Heart left ventricle (tissue), 13 donors: ENCODE measurements at regions not wholly inside any gene's neighbourhood (a gene's known extent, or its start where the extent isn't known, plus 50 kb on each side); places are given as distances from the start of the nearest gene placed in this dataset.

Experiments
- POLR2A ChIP-seq, 2 donors: fragments of 450-650 bp; IDR thresholded peaks; one replicate each; pipeline ENCODE4 v1.6.1; 2017; ENCODE audit warnings: antibody characterized with exemption in 2 of 2, mild to moderate bottlenecking in 2 of 2, moderate library complexity in 2 of 2
- TF ChIP-seq, protein P1 (sequence below), 12 donors: fragments of 200-600 bp; sonication (generic) in 4 of 12; IDR thresholded peaks; one replicate each; pipeline versions ENCODE4 v1.5.0 to v1.8.0; 2018 to 2022; ENCODE audit warnings: antibody characterized with exemption in 12 of 12, mild to moderate bottlenecking in 5 of 12
- donor health status: ischemic (EF 13 %, LVEDD 7.1; RV severe dilation, severe dysfunction).
- donor health status: DM: no; HTN: yes; CAD: no.
- donor health status: DM: no; HTN: no; CAD: no.
- donor health status: ischemic (EF 25% LVEDD 6.9; RV normal size, moderate dysfunction).
- donor health status: ischemic (EF 25% LVEDD 5.7; RV mildly dilated, moderate dysfunction).
- donor health status: ischemic (EF 35%, LVEDD 5.7; RV mildly dilated, moderate dysfunction).
- donor health status: nonischemic (EF 11% LVEDD 7.7; RV severe dilation, severe dysfunction).
- donor health status: DM: yes; HTN: yes; CAD: no.
- donor health status: PGD.
- donor health status: ischemic (EF 29% LVEDD 5.4; RV normal size, mild dysfunction).
- donor health status: nonischemic (EF 23%, LVEDD 6.1; RV moderate dilation, normal function).

DNA sequence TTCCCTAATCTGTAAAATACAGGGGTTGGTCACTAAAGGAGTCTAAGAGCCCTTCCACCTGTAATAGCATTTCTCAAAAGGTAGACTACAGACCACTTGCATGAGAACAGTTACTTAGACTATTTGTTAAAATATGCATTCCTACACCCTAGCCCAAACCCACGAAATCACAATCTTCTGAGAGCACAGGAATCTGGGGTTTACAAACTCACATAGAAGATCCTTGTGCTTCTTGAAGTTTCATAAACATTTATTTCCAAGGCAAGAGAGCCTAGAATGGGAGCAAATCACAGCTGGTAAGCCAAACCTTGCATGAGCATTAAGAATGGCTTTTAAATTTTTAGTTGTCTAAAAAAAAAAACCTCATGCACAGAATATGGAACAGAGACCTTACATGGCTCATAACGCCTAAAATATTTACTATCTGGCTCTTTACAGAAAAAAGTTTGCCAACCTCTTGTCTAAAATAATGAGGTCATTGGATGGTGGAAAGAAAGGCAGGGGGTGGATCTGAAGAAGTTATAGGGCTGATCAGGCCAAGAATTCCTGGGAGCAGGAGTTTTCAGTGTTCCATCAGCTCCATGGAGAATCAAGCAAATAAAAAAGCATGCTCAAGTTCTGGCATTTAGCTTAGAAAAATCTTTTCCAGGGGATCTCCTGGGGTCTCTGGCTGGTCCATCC, 133.4 kb downstream of the CCDC34 start:
- TF ChIP-seq, protein P1, sequence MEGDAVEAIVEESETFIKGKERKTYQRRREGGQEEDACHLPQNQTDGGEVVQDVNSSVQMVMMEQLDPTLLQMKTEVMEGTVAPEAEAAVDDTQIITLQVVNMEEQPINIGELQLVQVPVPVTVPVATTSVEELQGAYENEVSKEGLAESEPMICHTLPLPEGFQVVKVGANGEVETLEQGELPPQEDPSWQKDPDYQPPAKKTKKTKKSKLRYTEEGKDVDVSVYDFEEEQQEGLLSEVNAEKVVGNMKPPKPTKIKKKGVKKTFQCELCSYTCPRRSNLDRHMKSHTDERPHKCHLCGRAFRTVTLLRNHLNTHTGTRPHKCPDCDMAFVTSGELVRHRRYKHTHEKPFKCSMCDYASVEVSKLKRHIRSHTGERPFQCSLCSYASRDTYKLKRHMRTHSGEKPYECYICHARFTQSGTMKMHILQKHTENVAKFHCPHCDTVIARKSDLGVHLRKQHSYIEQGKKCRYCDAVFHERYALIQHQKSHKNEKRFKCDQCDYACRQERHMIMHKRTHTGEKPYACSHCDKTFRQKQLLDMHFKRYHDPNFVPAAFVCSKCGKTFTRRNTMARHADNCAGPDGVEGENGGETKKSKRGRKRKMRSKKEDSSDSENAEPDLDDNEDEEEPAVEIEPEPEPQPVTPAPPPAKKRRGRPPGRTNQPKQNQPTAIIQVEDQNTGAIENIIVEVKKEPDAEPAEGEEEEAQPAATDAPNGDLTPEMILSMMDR (IDR thresholded peaks at IDR 0.05), result no peak
- no peak for TF ChIP-seq POLR2A (IDR thresholded peaks at IDR 0.05)
